H1 (cell line): ENCODE measurements at regions not wholly inside any gene's neighbourhood (a gene's known extent, or its start where the extent isn't known, plus 50 kb on each side); places are given as distances from the start of the nearest gene placed in this dataset.

Experiments
- CTCF ChIA-PET: fragments of 300-600 bp; sonication (Branson Sonifier 250); formaldehyde crosslinking; loops from one replicate; lab custom pipeline; 2021; ENCODE audit not compliant: partially characterized antibody; lab: Charles Lee
- POLR2A ChIA-PET: fragments of 300-600 bp; sonication (Branson Sonifier 250); formaldehyde crosslinking; loops from one replicate; lab custom pipeline; 2021; ENCODE audit warnings: inconsistent platforms; ENCODE audit not compliant: partially characterized antibody; lab: Charles Lee
- DNase-seq, 2 experiments: peaks; one replicate each; pipeline versions ENCODE4 v3.0.0 to v3.0.0-alpha.2; 2010 to 2022; ENCODE audit warnings: low spot score in 2 of 2, low read depth in 1 of 2, mixed read lengths in 1 of 2
- FAIRE-seq: peaks from 2 replicates; lab custom pipeline; 2011; peaks lifted over from hg19 to GRCh38; lab: Jason Lieb, UNC
- H2AFZ ChIP-seq: 2 replicates; pipeline ENCODE4 v1.8.1; 2012; ENCODE audit warnings: low read length, inconsistent platforms
- H2AK5ac ChIP-seq: 2 replicates; pipeline ENCODE4 v1.6.1; 2013; ENCODE audit warnings: low read depth, low read length
- H2BK120ac ChIP-seq: replicated peaks from 2 replicates; pipeline ENCODE3; 2013; ENCODE audit warnings: low read depth, low read length, inconsistent platforms
- H2BK12ac ChIP-seq: 2 replicates; pipeline ENCODE4 v1.6.1; 2013; ENCODE audit warnings: low read depth, low read length
- H2BK15ac ChIP-seq: 2 replicates; pipeline ENCODE4 v1.6.1; 2013; ENCODE audit warnings: low read length
- H2BK20ac ChIP-seq: 2 replicates; pipeline ENCODE4 v1.6.1; 2013; ENCODE audit warnings: low read length
- H2BK5ac ChIP-seq: 2 replicates; pipeline ENCODE4 v1.6.1; 2013; ENCODE audit warnings: low read depth, low read length
- H3K14ac ChIP-seq: 2 replicates; pipeline ENCODE4 v1.6.1; 2013; ENCODE audit warnings: inconsistent platforms; ENCODE audit not compliant: insufficient read length
- H3K18ac ChIP-seq: 2 replicates; pipeline ENCODE4 v1.6.1; 2013; ENCODE audit warnings: low read length; ENCODE audit errors: extremely low read depth
- H3K23ac ChIP-seq: 2 replicates; pipeline ENCODE4 v1.6.1; 2013; ENCODE audit warnings: inconsistent platforms; ENCODE audit not compliant: insufficient read length
- H3K23me2 ChIP-seq: 2 replicates; pipeline ENCODE4 v1.6.1; 2013; ENCODE audit warnings: low read depth, low read length
- H3K27ac ChIP-seq: 2 replicates; pipeline ENCODE4 v1.6.1; 2011; ENCODE audit warnings: low read depth, low read length, inconsistent platforms
- H3K27me3 ChIP-seq, 4 experiments: replicated peaks in 1 of 4; 1 replicate in 1 of 4; 2 replicates in 3 of 4; pipeline versions ENCODE4 v1.6.1 to v1.8.1; 2011 to 2013; ENCODE audit warnings: low read length in 3 of 4, mild to moderate bottlenecking in 3 of 4, inconsistent platforms in 2 of 4, mixed read lengths in 2 of 4, moderate library complexity in 1 of 4; ENCODE audit not compliant: control insufficient read depth in 3 of 4, insufficient read depth in 3 of 4; ENCODE audit errors: extremely low read depth in 1 of 4
- H3K36me3 ChIP-seq, 4 experiments: 2 replicates each; pipeline versions ENCODE4 v1.6.1 to v1.8.1; 2011 to 2013; ENCODE audit warnings: mild to moderate bottlenecking in 4 of 4, low read length in 3 of 4, moderate library complexity in 2 of 4, control low read depth in 1 of 4, inconsistent platforms in 1 of 4; ENCODE audit not compliant: insufficient read depth in 4 of 4, control insufficient read depth in 2 of 4
- H3K4ac ChIP-seq: replicated peaks from 2 replicates; pipeline ENCODE3; 2013; ENCODE audit warnings: low read length, low read depth, mixed read lengths, inconsistent platforms; ENCODE audit not compliant: insufficient read length
- H3K4me1 ChIP-seq, 4 experiments: replicated peaks in 1 of 4; 1 replicate in 1 of 4; 2 replicates in 3 of 4; pipeline versions ENCODE4 v1.6.1 to v1.8.1; 2011 to 2013; ENCODE audit warnings: low read length in 3 of 4, inconsistent platforms in 2 of 4, mixed read lengths in 1 of 4; ENCODE audit not compliant: insufficient read depth in 4 of 4, control insufficient read depth in 3 of 4
- H3K4me2 ChIP-seq, 2 experiments: 2 replicates each; pipeline versions ENCODE4 v1.6.1 to v1.8.1; 2011 to 2013; ENCODE audit warnings: low read depth in 2 of 2, low read length in 2 of 2, control low read depth in 1 of 2, inconsistent platforms in 1 of 2, mild to moderate bottlenecking in 1 of 2; ENCODE audit not compliant: insufficient read depth in 1 of 2
- H3K4me3 ChIP-seq, 4 experiments: fragments of 200-600, 300-600 bp in 1 of 4; sonication (generic), shearing (Covaris generic), sonication (Bioruptor Twin) in 1 of 4; 2 replicates each; pipeline versions ENCODE4 v1.5.1 to v1.8.1; 2011 to 2016; ENCODE audit warnings: low read length in 4 of 4, low read depth in 3 of 4, control low read depth in 2 of 4, inconsistent platforms in 2 of 4, mild to moderate bottlenecking in 2 of 4, mixed read lengths in 1 of 4, moderate library complexity in 1 of 4; ENCODE audit not compliant: insufficient read depth in 2 of 4; ENCODE audit errors: extremely low read depth in 1 of 4
- H3K56ac ChIP-seq: replicated peaks from 2 replicates; pipeline ENCODE3; 2013; ENCODE audit warnings: low read depth, mild to moderate bottlenecking, mixed read lengths, low read length, inconsistent platforms; ENCODE audit not compliant: insufficient read length
- H3K79me1 ChIP-seq: 2 replicates; pipeline ENCODE4 v1.6.1; 2013; ENCODE audit warnings: low read depth, low read length, control low read depth
- H3K79me2 ChIP-seq, 2 experiments: 2 replicates each; pipeline versions ENCODE4 v1.6.1 to v1.8.1; 2012 to 2013; ENCODE audit warnings: low read length in 2 of 2, mild to moderate bottlenecking in 2 of 2, inconsistent platforms in 1 of 2; ENCODE audit not compliant: insufficient read depth in 2 of 2, control insufficient read depth in 1 of 2
- H3K9ac ChIP-seq, 4 experiments: replicated peaks in 1 of 4; 1 replicate in 1 of 4; 2 replicates in 3 of 4; pipeline versions ENCODE4 v1.6.1 to v1.8.1; 2011 to 2013; ENCODE audit warnings: low read depth in 3 of 4, low read length in 3 of 4, control low read depth in 2 of 4, mild to moderate bottlenecking in 2 of 4, moderate library complexity in 2 of 4, inconsistent platforms in 1 of 4; ENCODE audit errors: extremely low read depth in 1 of 4
- H3K9me3 ChIP-seq, 2 experiments: 2 replicates each; pipeline versions ENCODE4 v1.6.1 to v1.8.1; 2012 to 2013; ENCODE audit warnings: mild to moderate bottlenecking in 2 of 2, moderate library complexity in 2 of 2, control low read depth in 1 of 2, inconsistent platforms in 1 of 2, low read depth in 1 of 2, low read length in 1 of 2, mixed read lengths in 1 of 2; ENCODE audit not compliant: insufficient read depth in 2 of 2
- H4K20me1 ChIP-seq, 2 experiments: replicated peaks in 1 of 2; 2 replicates each; pipeline versions ENCODE3 to v1.8.1; 2011 to 2013; ENCODE audit warnings: inconsistent platforms in 2 of 2, low read length in 2 of 2, mild to moderate bottlenecking in 1 of 2; ENCODE audit not compliant: insufficient read depth in 2 of 2, control insufficient read depth in 1 of 2
- H4K5ac ChIP-seq: 2 replicates; pipeline ENCODE4 v1.6.1; 2013; ENCODE audit warnings: low read length, low read depth, mixed read lengths, inconsistent platforms; ENCODE audit not compliant: insufficient read length
- H4K8ac ChIP-seq: 2 replicates; pipeline ENCODE4 v1.8.0; 2013; ENCODE audit warnings: mild to moderate bottlenecking, moderate library complexity, low read length, inconsistent platforms; ENCODE audit not compliant: insufficient read depth; ENCODE audit errors: extremely low read depth
- H4K91ac ChIP-seq: replicated peaks from 2 replicates; pipeline ENCODE3; 2013; ENCODE audit warnings: low read length, mixed read lengths, inconsistent platforms; ENCODE audit not compliant: insufficient read length
- BCL11A ChIP-seq, 2 experiments: IDR thresholded peaks; one replicate each; pipeline ENCODE4 v1.6.1; 2011; ENCODE audit warnings: low read depth in 2 of 2, low read length in 2 of 2, mild to moderate bottlenecking in 2 of 2
- CBX8 ChIP-seq: fragments of 300-800, 300-1000 bp; sonication (generic); IDR thresholded peaks from 2 replicates; pipeline ENCODE4 v1.7.1; 2016; ENCODE audit warnings: low read depth, low read length, borderline replicate concordance
- KDM5A ChIP-seq: fragments of 200-600 bp; IDR thresholded peaks from 2 replicates; pipeline ENCODE4 v1.7.1; 2012; ENCODE audit warnings: mild to moderate bottlenecking, low read length, inconsistent platforms, mixed read lengths
- POLR2A ChIP-seq, 2 experiments: IDR thresholded peaks; 1 replicate in 1 of 2; 2 replicates in 1 of 2; pipeline ENCODE4 v1.6.1; 2011; ENCODE audit warnings: low read depth in 2 of 2, low read length in 2 of 2, mild to moderate bottlenecking in 2 of 2; ENCODE audit errors: control extremely low read depth in 1 of 2
- POLR2AphosphoS5 ChIP-seq: IDR thresholded peaks from 2 replicates; pipeline ENCODE4 v1.6.1; 2011; ENCODE audit warnings: low read depth, low read length
- RNF2 ChIP-seq: fragments of 200-900, 300-1000 bp; sonication (generic); IDR thresholded peaks from 2 replicates; pipeline ENCODE4 v1.7.1; 2016; ENCODE audit warnings: borderline replicate concordance, low read depth, mild to moderate bottlenecking, antibody characterized with exemption, low read length; ENCODE audit not compliant: poor library complexity, severe bottlenecking; ENCODE audit errors: missing control alignments
- SIRT6 ChIP-seq: IDR thresholded peaks from one replicate; pipeline ENCODE4 v1.7.1; 2012; ENCODE audit warnings: low read length, inconsistent platforms
- SP4 ChIP-seq: IDR thresholded peaks from 2 replicates; pipeline ENCODE4 v1.6.1; 2012; ENCODE audit warnings: low read length, inconsistent platforms
- WGBS, 2 experiments: shearing (Covaris generic) in 1 of 2; methylation state at CpG; one replicate each; pipeline versions ENCODE4 v1.1.6 to v1.1.7; 2013 to 2015; ENCODE audit warnings: low lambda C conversion rate in 2 of 2, mixed read lengths in 2 of 2, inconsistent platforms in 1 of 2, low coverage in 1 of 2, missing lambda C conversion rate in 1 of 2; ENCODE audit not compliant: insufficient replicate concordance in 2 of 2, insufficient coverage in 1 of 2, insufficient read length in 1 of 2; ENCODE audit errors: extremely low coverage in 1 of 2, missing lambda C conversion rate in 1 of 2; 5-methylcytosine and 5-hydroxymethylcytosine counted together
- TF ChIP-seq, protein P1 (sequence below): IDR thresholded peaks from 2 replicates; pipeline ENCODE4 v1.6.1; 2012; ENCODE audit warnings: inconsistent platforms
- TF ChIP-seq, protein P2 (sequence below): IDR thresholded peaks from 2 replicates; pipeline ENCODE4 v1.6.1; 2012; ENCODE audit warnings: low read length, inconsistent platforms

DNA sequence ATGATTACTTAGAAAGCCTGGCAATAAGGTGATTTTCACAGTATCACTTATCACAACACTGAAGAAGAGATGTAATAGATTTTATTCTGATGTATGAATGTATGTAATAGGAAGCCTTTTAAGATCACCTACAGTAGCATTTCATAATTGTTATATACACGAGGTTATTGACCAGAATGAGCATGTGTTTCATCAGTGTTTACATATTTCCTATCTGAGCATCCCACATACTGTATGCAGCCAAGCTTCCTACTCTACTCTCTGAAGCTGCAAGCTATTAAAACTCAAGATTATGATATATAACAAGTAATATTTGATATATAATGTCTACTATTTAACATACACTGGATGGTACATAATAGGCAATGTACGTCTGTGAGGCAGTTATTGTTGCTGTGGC lies 190.9 kb upstream of the S100G start:
- no peak for FAIRE-seq
- WGBS, 2 experiments: 79% methylated on average over 2 of the region's 2 CpGs; no CpG with 5 or more reads in 1 of the 2 experiments
- CTCF ChIA-PET: interaction anchor here (2.1 kb wide), 1 partner anchor 11 kb away, joined by 6 read pairs; no protein-coding TSS in a partner anchor
- TF ChIP-seq, protein P1, sequence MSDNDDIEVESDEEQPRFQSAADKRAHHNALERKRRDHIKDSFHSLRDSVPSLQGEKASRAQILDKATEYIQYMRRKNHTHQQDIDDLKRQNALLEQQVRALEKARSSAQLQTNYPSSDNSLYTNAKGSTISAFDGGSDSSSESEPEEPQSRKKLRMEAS: no peak
- TF ChIP-seq RNF2 (no peak), SIRT6 (no peak), KDM5A (no peak), CBX8 (no peak), POLR2AphosphoS5 (no peak), BCL11A (IDR thresholded peaks at IDR 0.05; ENCODE audit: low read depth in 2 of 2, low read length in 2 of 2) (no peak), SP4 (no peak), POLR2A (IDR thresholded peaks at IDR 0.05; ENCODE audit: control extremely low read depth in 1 of 2, low read depth in 2 of 2, low read length in 2 of 2) (no peak)
- TF ChIP-seq, protein P2, sequence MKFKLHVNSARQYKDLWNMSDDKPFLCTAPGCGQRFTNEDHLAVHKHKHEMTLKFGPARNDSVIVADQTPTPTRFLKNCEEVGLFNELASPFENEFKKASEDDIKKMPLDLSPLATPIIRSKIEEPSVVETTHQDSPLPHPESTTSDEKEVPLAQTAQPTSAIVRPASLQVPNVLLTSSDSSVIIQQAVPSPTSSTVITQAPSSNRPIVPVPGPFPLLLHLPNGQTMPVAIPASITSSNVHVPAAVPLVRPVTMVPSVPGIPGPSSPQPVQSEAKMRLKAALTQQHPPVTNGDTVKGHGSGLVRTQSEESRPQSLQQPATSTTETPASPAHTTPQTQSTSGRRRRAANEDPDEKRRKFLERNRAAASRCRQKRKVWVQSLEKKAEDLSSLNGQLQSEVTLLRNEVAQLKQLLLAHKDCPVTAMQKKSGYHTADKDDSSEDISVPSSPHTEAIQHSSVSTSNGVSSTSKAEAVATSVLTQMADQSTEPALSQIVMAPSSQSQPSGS: no peak

More for the DNA sequence above, 190.9 kb upstream of the S100G start:
- Histone ChIP-seq H3K27me3 (no peaks in the 10 kb centered on the region), H3K79me2 (no peaks in the 10 kb centered on the region), H3K9ac (no peak overlapping the region), H2BK120ac (no peak overlapping the region), H3K23ac (no peak overlapping the region), H2BK15ac (no peak overlapping the region), H4K20me1 (no peaks in the 10 kb centered on the region), H3K9me3 (no peaks in the 10 kb centered on the region), H3K23me2 (no peaks in the 10 kb centered on the region), H3K4me1 (peaks cover 0 to 4% (median 2%) of the 10 kb centered on the region in 4 experiments; a peak in 2 of 7 replicates), H3K79me1 (no peaks in the 10 kb centered on the region), H3K27ac (no peak overlapping the region), H3K14ac (no peak overlapping the region), H3K4me2 (no peak overlapping the region), H2BK20ac (no peak overlapping the region), H4K8ac (no peak overlapping the region), H4K5ac (no peak overlapping the region), H3K4ac (no peak overlapping the region), H2BK12ac (no peak overlapping the region), H3K36me3 (no peaks in the 10 kb centered on the region), H2AFZ (no peak overlapping the region), H2BK5ac (no peak overlapping the region), H3K56ac (no peak overlapping the region), H3K4me3 (no peak overlapping the region), H3K18ac (no peak overlapping the region), H4K91ac (no peak overlapping the region), H2AK5ac (no peak overlapping the region)
- no peak for DNase-seq
- POLR2A ChIA-PET: interaction anchor here (0.6 kb wide), 1 partner anchor 223 kb away, joined by 3 read pairs; no protein-coding TSS in a partner anchor
